ENCODE measurements at regions not wholly inside any gene's neighbourhood (a gene's known extent, or its start where the extent isn't known, plus 50 kb on each side); places are given as distances from the start of the nearest gene placed in this dataset.

GRCh38 chr14:40447017-40447416 is 1014.8 kb upstream of the FBXO33 start:
- H3K27ac ChIP-seq (ENCODE audit: low read depth, low read length) = no peak overlapping the region
- TF ChIP-seq, protein P1, sequence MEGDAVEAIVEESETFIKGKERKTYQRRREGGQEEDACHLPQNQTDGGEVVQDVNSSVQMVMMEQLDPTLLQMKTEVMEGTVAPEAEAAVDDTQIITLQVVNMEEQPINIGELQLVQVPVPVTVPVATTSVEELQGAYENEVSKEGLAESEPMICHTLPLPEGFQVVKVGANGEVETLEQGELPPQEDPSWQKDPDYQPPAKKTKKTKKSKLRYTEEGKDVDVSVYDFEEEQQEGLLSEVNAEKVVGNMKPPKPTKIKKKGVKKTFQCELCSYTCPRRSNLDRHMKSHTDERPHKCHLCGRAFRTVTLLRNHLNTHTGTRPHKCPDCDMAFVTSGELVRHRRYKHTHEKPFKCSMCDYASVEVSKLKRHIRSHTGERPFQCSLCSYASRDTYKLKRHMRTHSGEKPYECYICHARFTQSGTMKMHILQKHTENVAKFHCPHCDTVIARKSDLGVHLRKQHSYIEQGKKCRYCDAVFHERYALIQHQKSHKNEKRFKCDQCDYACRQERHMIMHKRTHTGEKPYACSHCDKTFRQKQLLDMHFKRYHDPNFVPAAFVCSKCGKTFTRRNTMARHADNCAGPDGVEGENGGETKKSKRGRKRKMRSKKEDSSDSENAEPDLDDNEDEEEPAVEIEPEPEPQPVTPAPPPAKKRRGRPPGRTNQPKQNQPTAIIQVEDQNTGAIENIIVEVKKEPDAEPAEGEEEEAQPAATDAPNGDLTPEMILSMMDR (IDR thresholded peaks at IDR 0.05; ENCODE audit: insufficient read depth, low read length, poor library complexity, severe bottlenecking) = no peak
- no peak for TF ChIP-seq EZH2phosphoT487 (conservative IDR thresholded peaks at IDR 0.05; ENCODE audit: low read length)

GRCh38 chr14:40445020-40445419 is 1012.8 kb upstream of the FBXO33 start:
- no peak overlapping the region for H3K9ac ChIP-seq (ENCODE audit: low read length)
- no peaks in the 10 kb centered on the region for H4K20me1 ChIP-seq (ENCODE audit: low read depth, low read length)
- no peak overlapping the region for H3K4me2 ChIP-seq (ENCODE audit: low read depth, low read length, poor library complexity, severe bottlenecking)
- no peaks in the 10 kb centered on the region for H3K36me3 ChIP-seq (ENCODE audit: low read length)
- H2AFZ ChIP-seq (ENCODE audit: low read depth, low read length, severe bottlenecking) = no peak overlapping the region
- no peaks in the 10 kb centered on the region for H3K9me3 ChIP-seq (ENCODE audit: insufficient read depth, low read length)
- H3K27me3 ChIP-seq (ENCODE audit: low read length) = no peaks in the 10 kb centered on the region
- H3K9me2 ChIP-seq (replicated peaks; ENCODE audit: insufficient read depth, low read length) = no peaks in the 10 kb centered on the region
- TF ChIP-seq, protein P1 (IDR thresholded peaks at IDR 0.05; ENCODE audit: insufficient read depth, low read length, poor library complexity, severe bottlenecking) = no peak
- TF ChIP-seq EZH2phosphoT487 (conservative IDR thresholded peaks at IDR 0.05; ENCODE audit: low read length) = no peak
- no peak overlapping the region for H3K4me3 ChIP-seq (ENCODE audit: insufficient read depth, low read length, poor library complexity, severe bottlenecking)
- H3K27ac ChIP-seq (ENCODE audit: low read depth, low read length) = no peak overlapping the region
- no peaks in the 10 kb centered on the region for H3K79me2 ChIP-seq (ENCODE audit: insufficient read depth, low read length)
- no peaks in the 10 kb centered on the region for H3F3A ChIP-seq (ENCODE audit: insufficient read depth)

More at GRCh38 chr14:40447017-40447416, 1014.8 kb upstream of the FBXO33 start:
- Histone ChIP-seq H3K9me2 (replicated peaks; ENCODE audit: insufficient read depth, low read length) (no peaks in the 10 kb centered on the region), H3F3A (ENCODE audit: insufficient read depth) (no peaks in the 10 kb centered on the region), H3K27me3 (ENCODE audit: low read length) (no peaks in the 10 kb centered on the region), H3K4me2 (ENCODE audit: low read depth, low read length, poor library complexity, severe bottlenecking) (no peak overlapping the region), H3K9me3 (ENCODE audit: insufficient read depth, low read length) (no peaks in the 10 kb centered on the region), H2AFZ (ENCODE audit: low read depth, low read length, severe bottlenecking) (peak overlapping the region; percentile 82), H3K4me3 (ENCODE audit: insufficient read depth, low read length, poor library complexity, severe bottlenecking) (no peak overlapping the region), H3K9ac (ENCODE audit: low read length) (no peak overlapping the region), H3K79me2 (ENCODE audit: insufficient read depth, low read length) (no peaks in the 10 kb centered on the region), H4K20me1 (ENCODE audit: low read depth, low read length) (no peaks in the 10 kb centered on the region), H3K36me3 (ENCODE audit: low read length) (no peaks in the 10 kb centered on the region)

GRCh38 chr14:40436551-40436950 is 1004.3 kb upstream of the FBXO33 start:
- H3K36me3 ChIP-seq (ENCODE audit: low read length) = no peaks in the 10 kb centered on the region
- no peak for TF ChIP-seq EZH2phosphoT487 (conservative IDR thresholded peaks at IDR 0.05; ENCODE audit: low read length)
- TF ChIP-seq, protein P1 (IDR thresholded peaks at IDR 0.05; ENCODE audit: insufficient read depth, low read length, poor library complexity, severe bottlenecking) = no peak
- H3K9me2 ChIP-seq (replicated peaks; ENCODE audit: insufficient read depth, low read length) = no peaks in the 10 kb centered on the region
- H3K27me3 ChIP-seq (ENCODE audit: low read length) = no peaks in the 10 kb centered on the region
- no peak overlapping the region for H2AFZ ChIP-seq (ENCODE audit: low read depth, low read length, severe bottlenecking)
- H3K4me3 ChIP-seq (ENCODE audit: insufficient read depth, low read length, poor library complexity, severe bottlenecking) = no peak overlapping the region
- H4K20me1 ChIP-seq (ENCODE audit: low read depth, low read length) = no peaks in the 10 kb centered on the region
- no peak overlapping the region for H3K4me2 ChIP-seq (ENCODE audit: low read depth, low read length, poor library complexity, severe bottlenecking)
- no peaks in the 10 kb centered on the region for H3F3A ChIP-seq (ENCODE audit: insufficient read depth)
- no peak overlapping the region for H3K27ac ChIP-seq (ENCODE audit: low read depth, low read length)
- H3K79me2 ChIP-seq (ENCODE audit: insufficient read depth, low read length) = no peaks in the 10 kb centered on the region
- no peak overlapping the region for H3K9ac ChIP-seq (ENCODE audit: low read length)
- no peaks in the 10 kb centered on the region for H3K9me3 ChIP-seq (ENCODE audit: insufficient read depth, low read length)
